GM12874 (cell line): ENCODE measurements at regions not wholly inside any gene's neighbourhood (a gene's known extent, or its start where the extent isn't known, plus 50 kb on each side); places are given as distances from the start of the nearest gene placed in this dataset.

Experiments used
- TF ChIP-seq, protein P1 (sequence below): IDR thresholded peaks from 2 replicates; pipeline ENCODE4 v1.5.1; 2011; ENCODE audit warnings: low read depth, mild to moderate bottlenecking, control low read depth, low read length, moderate library complexity; ENCODE audit not compliant: insufficient read depth

DNA sequence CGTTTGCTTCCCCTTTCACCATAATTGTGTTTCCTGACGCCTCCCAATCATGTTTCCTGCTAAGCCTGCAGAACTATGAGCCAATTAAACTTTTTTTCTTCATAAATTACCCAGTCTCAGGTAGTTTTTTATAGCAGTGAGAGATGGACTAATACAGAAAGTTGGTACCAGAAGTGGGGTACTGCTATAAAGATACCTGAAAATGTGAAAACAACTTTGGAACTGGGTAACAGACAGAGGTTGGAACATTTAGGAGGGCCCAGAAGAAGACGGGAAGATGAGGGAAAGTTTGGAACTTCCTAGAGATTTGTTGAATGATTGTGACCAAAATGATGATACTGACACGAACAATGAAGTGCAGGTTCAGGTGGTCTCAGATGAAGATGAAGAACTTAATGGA, 1058.6 kb upstream of the CITED2 start:
- TF ChIP-seq, protein P1, sequence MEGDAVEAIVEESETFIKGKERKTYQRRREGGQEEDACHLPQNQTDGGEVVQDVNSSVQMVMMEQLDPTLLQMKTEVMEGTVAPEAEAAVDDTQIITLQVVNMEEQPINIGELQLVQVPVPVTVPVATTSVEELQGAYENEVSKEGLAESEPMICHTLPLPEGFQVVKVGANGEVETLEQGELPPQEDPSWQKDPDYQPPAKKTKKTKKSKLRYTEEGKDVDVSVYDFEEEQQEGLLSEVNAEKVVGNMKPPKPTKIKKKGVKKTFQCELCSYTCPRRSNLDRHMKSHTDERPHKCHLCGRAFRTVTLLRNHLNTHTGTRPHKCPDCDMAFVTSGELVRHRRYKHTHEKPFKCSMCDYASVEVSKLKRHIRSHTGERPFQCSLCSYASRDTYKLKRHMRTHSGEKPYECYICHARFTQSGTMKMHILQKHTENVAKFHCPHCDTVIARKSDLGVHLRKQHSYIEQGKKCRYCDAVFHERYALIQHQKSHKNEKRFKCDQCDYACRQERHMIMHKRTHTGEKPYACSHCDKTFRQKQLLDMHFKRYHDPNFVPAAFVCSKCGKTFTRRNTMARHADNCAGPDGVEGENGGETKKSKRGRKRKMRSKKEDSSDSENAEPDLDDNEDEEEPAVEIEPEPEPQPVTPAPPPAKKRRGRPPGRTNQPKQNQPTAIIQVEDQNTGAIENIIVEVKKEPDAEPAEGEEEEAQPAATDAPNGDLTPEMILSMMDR: no peak

DNA sequence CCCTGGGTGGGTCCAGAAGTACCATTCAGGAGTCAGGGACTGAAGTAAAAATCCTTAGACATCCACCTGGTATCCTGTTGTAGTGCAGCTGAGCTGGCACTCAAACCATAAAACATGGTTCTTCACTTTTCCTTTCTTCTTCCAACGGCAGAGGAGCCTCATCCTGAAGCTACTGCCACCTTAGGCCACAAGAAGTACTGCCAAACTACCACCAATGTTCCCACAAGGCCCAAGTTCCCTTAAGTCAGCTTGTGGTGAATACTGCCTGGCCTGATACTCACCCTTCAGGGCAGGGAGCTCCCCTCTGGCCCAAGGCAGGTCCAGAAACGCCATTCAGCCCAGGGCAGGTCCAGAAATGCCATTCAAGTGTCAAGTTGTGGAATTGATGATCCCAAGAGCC, 1053.4 kb upstream of the CITED2 start:
- TF ChIP-seq, protein P1: no peak

DNA sequence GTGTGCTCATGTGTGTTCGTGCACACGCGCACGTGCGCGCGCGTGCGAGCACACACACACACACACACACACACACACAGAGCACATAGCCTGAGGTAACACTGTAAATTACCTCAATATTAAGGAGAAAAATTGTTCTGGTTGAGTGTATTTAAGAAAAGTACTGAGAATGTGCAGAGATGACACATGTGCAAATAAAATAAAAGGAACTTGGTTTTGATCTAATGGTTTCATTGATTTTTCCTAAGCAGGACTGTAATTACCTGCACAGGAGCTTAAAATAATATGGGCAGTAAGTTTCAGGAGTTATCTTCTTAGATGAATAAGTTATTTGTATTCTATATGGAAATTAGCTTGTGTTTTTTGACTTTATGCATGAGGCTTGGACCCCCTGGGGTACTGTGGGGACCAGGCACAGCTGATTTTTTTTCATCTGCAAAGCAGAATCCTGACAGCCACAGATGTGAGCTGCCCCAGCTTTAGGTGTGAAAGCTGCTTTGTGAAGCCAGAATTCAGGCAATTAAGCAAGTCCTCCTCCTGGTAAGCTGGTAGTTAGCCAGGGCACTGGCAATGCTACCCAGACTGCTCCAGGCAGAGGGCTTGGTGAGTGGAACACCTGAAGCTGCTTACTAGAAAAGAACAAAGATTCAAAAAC, 1040.6 kb upstream of the CITED2 start:
- TF ChIP-seq, protein P1: no peak

DNA sequence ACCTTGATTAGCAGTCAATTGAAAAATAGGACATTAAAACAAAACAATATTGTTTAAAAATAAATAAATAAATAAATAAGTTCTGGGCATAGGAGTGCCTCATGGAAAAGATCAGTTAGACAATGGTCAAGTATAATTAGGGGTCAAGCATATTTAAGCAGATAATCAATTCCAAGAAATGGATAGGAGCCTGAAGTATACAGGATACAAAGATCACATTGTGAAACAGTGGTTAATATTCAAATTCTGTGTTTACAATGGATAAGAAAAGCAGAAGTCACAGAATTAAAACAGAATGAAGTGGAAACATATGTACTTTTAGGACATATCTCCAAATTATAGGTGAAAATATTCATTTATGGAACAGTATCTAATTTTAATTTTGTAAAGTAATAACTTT, 1028.6 kb upstream of the CITED2 start:
- TF ChIP-seq, protein P1: no peak

DNA sequence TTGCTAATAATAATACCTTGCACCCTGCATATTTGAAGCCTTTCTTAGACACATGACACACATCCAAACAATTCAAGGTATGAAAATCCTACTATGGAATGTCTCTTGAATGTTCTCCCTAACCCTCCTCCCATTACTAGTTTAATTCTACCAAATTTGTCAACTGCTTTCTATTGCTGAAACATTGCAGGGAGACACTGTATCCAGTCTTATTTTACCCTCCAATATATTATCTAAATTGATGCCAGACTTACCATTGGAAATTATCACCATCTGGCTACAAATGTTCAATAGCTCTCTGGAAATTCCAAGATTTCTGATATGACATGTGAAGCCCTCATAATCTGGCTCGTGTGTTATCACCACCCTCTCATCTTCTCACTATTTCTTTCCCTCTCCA, 1027.3 kb upstream of the CITED2 start:
- TF ChIP-seq, protein P1: no peak

DNA sequence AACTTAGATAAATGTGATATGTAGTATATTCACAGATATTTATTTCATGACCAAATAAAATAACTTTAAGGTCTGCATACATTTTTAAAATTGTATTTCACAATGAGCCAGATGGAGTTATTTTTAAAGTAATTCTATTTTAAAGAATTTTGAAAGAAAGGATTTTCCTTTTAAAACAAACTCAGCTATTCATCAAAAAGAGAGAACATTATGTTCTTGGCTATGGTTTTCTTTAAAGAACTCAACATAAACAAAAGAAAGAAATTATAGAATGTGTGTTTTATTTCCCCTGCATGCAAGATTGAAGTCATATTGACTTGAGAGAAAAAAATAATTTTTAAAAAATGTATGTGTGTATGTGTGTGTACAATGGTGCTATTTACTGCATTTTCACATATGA, 1023.6 kb upstream of the CITED2 start:
- TF ChIP-seq, protein P1: no peak

DNA sequence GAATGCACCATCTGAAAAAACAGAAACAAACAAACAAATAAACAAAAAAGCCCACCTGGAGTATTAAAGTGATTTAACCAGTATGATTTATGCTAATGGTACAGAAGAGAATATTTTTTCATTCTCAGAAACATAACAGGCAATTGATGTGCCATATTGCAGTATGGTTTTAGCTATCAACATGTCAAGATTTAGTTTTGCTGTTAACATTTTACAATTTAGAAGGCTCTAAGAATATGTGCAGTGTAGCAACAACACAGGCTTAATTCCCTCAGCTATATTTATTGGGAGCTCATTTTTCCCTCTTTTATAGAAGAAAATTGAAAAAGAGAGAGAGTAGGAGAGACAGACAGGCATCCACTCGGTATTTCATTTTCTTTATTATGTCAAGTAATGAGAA, 1022.7 kb upstream of the CITED2 start:
- TF ChIP-seq, protein P1: no peak
